Parathyroid adenoma (tissue), 2 donors: ENCODE measurements at regions not wholly inside any gene's neighbourhood (a gene's known extent, or its start where the extent isn't known, plus 50 kb on each side); places are given as distances from the start of the nearest gene placed in this dataset.

Experiments used
- H2AFZ ChIP-seq: fragments of 300-600 bp; sonication (generic); one replicate; pipeline ENCODE4 v1.7.0; 2017; ENCODE audit warnings: antibody characterized with exemption, mild to moderate bottlenecking
- H3K27ac ChIP-seq: fragments of 300-600 bp; sonication (generic); one replicate; pipeline ENCODE4 v1.7.0; 2017
- H3K27me3 ChIP-seq: fragments of 300-600 bp; sonication (generic); one replicate; pipeline ENCODE4 v1.7.0; 2017; ENCODE audit warnings: low read length; ENCODE audit not compliant: control insufficient read depth, insufficient read depth
- H3K36me3 ChIP-seq: fragments of 300-600 bp; sonication (generic); one replicate; pipeline ENCODE4 v1.7.0; 2017; ENCODE audit warnings: low read length; ENCODE audit not compliant: control insufficient read depth, insufficient read depth
- H3K4me1 ChIP-seq: fragments of 300-600 bp; sonication (generic); one replicate; pipeline ENCODE4 v1.7.0; 2017; ENCODE audit warnings: control low read depth
- H3K4me2 ChIP-seq: fragments of 300-600 bp; sonication (generic); one replicate; pipeline ENCODE4 v1.7.0; 2017; ENCODE audit warnings: low read length
- H3K4me3 ChIP-seq: fragments of 300-600 bp; sonication (generic); one replicate; pipeline ENCODE4 v1.7.0; 2017; ENCODE audit warnings: low read depth, low read length
- H3K79me2 ChIP-seq: fragments of 300-600 bp; sonication (generic); one replicate; pipeline ENCODE4 v1.7.0; 2017; ENCODE audit warnings: control low read depth
- H3K9ac ChIP-seq: fragments of 300-600 bp; sonication (generic); one replicate; pipeline ENCODE4 v1.7.0; 2017; ENCODE audit warnings: mild to moderate bottlenecking
- H3K9me3 ChIP-seq: fragments of 300-600 bp; sonication (generic); one replicate; pipeline ENCODE4 v1.7.0; 2017; ENCODE audit warnings: low read length; ENCODE audit not compliant: control insufficient read depth
- TF ChIP-seq, protein P1 (sequence below): fragments of 300-600 bp; sonication (generic); IDR thresholded peaks from one replicate; pipeline ENCODE4 v1.7.0; 2017; ENCODE audit warnings: antibody characterized with exemption, mild to moderate bottlenecking
- donor health status: primary hyperparathyroidism.

DNA sequence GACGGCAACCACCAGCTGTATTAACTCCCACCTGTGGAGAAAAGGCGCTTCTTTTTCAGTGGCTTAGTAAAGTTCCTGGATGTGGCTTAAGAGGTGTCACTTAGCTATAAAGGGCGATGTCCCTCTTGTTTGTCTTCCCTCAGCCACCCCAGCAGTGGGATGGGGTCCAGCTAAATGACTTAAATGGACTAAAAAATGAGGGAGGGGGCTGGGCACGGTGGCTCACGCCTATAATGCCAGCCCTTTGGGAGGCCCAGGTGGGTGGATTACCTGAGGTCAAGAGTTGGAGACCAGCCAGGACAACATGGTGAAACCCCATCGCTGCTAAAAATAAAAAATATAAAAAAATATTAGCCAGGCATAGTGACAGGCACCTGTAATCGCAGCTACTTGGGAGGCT lies 667.5 kb upstream of the RBFOX1 start:
- Histone ChIP-seq H3K27me3 (no peaks in the 10 kb centered on the region), H3K9ac (no peak overlapping the region), H3K36me3 (no peaks in the 10 kb centered on the region), H3K9me3 (no peaks in the 10 kb centered on the region), H3K27ac (no peak overlapping the region), H3K4me2 (no peak overlapping the region), H3K79me2 (no peaks in the 10 kb centered on the region), H3K4me1 (no peaks in the 10 kb centered on the region), H2AFZ (no peak overlapping the region), H3K4me3 (no peak overlapping the region)
- TF ChIP-seq, protein P1, sequence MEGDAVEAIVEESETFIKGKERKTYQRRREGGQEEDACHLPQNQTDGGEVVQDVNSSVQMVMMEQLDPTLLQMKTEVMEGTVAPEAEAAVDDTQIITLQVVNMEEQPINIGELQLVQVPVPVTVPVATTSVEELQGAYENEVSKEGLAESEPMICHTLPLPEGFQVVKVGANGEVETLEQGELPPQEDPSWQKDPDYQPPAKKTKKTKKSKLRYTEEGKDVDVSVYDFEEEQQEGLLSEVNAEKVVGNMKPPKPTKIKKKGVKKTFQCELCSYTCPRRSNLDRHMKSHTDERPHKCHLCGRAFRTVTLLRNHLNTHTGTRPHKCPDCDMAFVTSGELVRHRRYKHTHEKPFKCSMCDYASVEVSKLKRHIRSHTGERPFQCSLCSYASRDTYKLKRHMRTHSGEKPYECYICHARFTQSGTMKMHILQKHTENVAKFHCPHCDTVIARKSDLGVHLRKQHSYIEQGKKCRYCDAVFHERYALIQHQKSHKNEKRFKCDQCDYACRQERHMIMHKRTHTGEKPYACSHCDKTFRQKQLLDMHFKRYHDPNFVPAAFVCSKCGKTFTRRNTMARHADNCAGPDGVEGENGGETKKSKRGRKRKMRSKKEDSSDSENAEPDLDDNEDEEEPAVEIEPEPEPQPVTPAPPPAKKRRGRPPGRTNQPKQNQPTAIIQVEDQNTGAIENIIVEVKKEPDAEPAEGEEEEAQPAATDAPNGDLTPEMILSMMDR, result no peak

DNA sequence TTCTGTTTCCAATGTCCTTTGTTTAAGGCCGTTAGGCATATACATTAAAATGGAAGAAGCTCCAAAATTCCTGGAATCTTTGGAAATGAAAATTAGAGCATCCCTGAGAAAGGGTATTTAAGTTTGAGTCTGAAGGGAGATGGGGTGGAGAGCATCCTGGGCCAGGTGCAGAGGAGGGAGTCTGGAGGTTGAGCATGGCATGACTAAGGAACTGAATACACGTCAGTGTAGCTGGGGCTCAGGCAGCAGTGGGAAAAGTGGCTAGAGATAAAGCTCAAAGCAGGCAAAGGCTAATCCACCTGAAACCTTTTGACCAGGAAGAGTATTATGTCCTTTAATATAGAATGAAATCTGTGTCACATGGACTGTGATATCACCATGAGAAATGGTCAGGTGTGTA lies 669.0 kb upstream of the RBFOX1 start:
- Histone ChIP-seq H3K4me1 (no peaks in the 10 kb centered on the region), H3K9me3 (no peaks in the 10 kb centered on the region), H3K9ac (no peak overlapping the region), H3K36me3 (no peaks in the 10 kb centered on the region), H3K4me2 (no peak overlapping the region), H3K4me3 (no peak overlapping the region), H3K79me2 (no peaks in the 10 kb centered on the region), H3K27ac (no peak overlapping the region), H3K27me3 (no peaks in the 10 kb centered on the region), H2AFZ (no peak overlapping the region)
- TF ChIP-seq, protein P1, result no peak

DNA sequence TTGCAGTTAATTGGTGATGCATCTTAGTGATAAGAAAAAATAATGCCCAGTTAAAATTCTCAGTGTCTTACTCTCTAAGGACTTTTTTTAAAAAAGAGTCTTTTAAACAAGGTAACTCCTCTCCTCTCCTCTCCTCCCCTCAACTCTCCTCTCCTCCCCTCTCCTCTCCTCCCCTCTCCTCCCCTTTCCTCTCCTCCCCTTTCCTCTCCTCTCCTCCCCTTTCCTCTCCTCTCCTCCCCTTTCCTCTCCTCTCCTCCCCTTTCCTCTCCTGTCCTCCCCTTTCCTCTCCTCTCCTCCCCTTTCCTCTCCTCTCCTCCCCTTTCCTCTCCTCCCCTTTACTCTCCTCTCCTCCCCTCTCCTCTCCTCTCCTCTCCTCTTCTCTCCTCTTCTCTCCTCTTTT lies 675.9 kb upstream of the RBFOX1 start:
- no peaks in the 10 kb centered on the region for H3K79me2 ChIP-seq
- H3K9me3 ChIP-seq, result no peaks in the 10 kb centered on the region
- no peaks in the 10 kb centered on the region for H3K4me1 ChIP-seq
- H2AFZ ChIP-seq, result no peak overlapping the region
- H3K4me3 ChIP-seq, result no peak overlapping the region
- TF ChIP-seq, protein P1, result no peak
- no peaks in the 10 kb centered on the region for H3K27me3 ChIP-seq
- no peaks in the 10 kb centered on the region for H3K36me3 ChIP-seq
- no peak overlapping the region for H3K27ac ChIP-seq
- H3K9ac ChIP-seq, result no peak overlapping the region
- no peak overlapping the region for H3K4me2 ChIP-seq

DNA sequence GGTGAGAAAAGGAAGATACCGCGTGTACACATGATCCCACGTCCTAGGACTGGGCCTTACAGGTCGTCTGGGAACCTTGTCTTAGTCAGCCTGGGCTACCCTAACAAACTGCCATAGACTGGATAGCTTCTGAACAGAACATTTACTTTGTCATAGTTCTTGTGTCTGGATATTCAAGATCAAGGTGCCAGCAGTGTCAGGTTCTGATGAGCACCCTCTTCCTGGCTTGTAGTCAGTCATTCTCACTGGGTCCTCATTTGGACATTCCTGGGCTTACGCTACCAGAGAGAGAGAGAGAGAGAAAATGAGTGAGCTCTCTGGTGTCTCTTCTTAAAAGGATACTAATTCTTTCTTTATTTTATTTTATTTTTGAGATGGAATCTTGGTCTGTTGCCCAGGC lies 685.8 kb upstream of the RBFOX1 start:
- Histone ChIP-seq H3K27ac (no peak overlapping the region), H2AFZ (no peak overlapping the region), H3K36me3 (no peaks in the 10 kb centered on the region), H3K9ac (no peak overlapping the region), H3K4me2 (no peak overlapping the region), H3K4me1 (no peaks in the 10 kb centered on the region), H3K4me3 (no peak overlapping the region), H3K9me3 (no peaks in the 10 kb centered on the region), H3K79me2 (no peaks in the 10 kb centered on the region), H3K27me3 (no peaks in the 10 kb centered on the region)
- TF ChIP-seq, protein P1, result no peak

DNA sequence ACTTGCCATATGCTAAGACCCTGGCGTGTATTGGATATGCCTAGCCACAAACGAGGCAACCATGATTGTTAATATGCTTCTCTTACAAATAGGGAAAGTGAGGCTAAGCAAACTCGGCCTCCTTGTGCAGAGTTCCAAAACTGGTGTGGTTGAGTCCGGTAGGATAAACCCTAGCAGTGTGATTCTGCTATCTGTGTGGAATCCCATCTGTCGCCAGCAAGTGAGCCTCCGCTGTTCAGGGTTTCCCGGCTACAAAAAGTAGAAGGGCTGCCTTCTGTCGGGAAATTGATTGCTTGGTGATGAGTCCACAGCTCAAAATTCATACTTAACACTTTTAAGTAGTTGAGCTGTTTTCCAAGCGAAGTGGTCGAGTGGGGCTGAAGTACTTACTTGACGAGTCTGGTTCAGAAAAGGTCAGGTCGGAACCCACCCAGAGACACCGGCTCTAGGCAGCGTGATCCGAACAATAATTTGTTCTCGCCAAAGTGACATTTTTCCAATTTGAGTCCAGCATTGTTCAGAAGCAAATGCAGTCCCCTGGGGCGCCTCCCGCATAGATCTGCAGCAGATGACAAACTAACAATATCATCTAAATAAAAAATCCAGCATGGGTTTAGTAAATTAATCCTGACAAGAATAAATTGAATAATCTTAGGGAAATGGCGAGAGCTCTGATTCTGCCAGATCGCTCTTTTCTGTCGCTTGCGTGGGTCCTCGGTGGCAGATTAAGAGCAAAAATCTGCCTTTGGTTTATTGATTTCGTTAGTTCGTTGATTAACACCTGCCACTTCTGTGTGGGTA lies 686.7 kb upstream of the RBFOX1 start:
- Histone ChIP-seq H3K79me2 (no peaks in the 10 kb centered on the region), H3K4me1 (no peaks in the 10 kb centered on the region), H3K9me3 (no peaks in the 10 kb centered on the region), H2AFZ (no peak overlapping the region), H3K4me3 (no peak overlapping the region), H3K9ac (no peak overlapping the region), H3K4me2 (no peak overlapping the region), H3K27ac (no peak overlapping the region), H3K27me3 (no peaks in the 10 kb centered on the region), H3K36me3 (no peaks in the 10 kb centered on the region)
- TF ChIP-seq, protein P1, result no peak
